Naive thymus-derived CD8-positive, alpha-beta T cell (primary cell): ENCODE measurements at regions not wholly inside any gene's neighbourhood (a gene's known extent, or its start where the extent isn't known, plus 50 kb on each side); places are given as distances from the start of the nearest gene placed in this dataset.
"Not testable (repeated sequence)": the region's sequence is repeated elsewhere in the genome, so short reads cannot be mapped to it uniquely, and the experiment has no call there.

Experiments
- ATAC-seq, 2 donors: fragments of 150-1000 bp; cut with Tn5 transposase in 1 of 2; sonication (Bioruptor Pico), chemical (Tn5 transposase) in 1 of 2; 1 replicate in 1 of 2; 2 replicates in 1 of 2; pipeline ENCODE4 v1.10.0; 2021; ENCODE audit warnings: mild to moderate bottlenecking in 2 of 2, moderate library complexity in 2 of 2
- POLR2A ChIA-PET: fragments of 350-600 bp; sonication (Branson Sonifier 250); formaldehyde crosslinking; loops from one replicate; lab custom pipeline; 2021; ENCODE audit warnings: antibody characterized with exemption; lab: Charles Lee
- DNase-seq, 10 donors: peaks; one replicate each; pipeline versions ENCODE4 v3.0.0 to v3.0.0-alpha.2; 2020 to 2022
- H3K27ac Mint-ChIP-seq, 10 donors: one replicate each; pipeline ENCODE4 v1.8.0; 2020 to 2022; ENCODE audit warnings: mild to moderate bottlenecking in 10 of 10, mixed read lengths in 10 of 10, moderate library complexity in 4 of 10, inconsistent platforms in 1 of 10
- H3K27me3 Mint-ChIP-seq, 5 donors: one replicate each; pipeline ENCODE4 v1.8.0; 2021 to 2022; ENCODE audit warnings: mixed read lengths in 5 of 5
- H3K36me3 Mint-ChIP-seq, 3 donors: one replicate each; pipeline ENCODE4 v1.8.0; 2020 to 2022; ENCODE audit warnings: mixed read lengths in 3 of 3, mild to moderate bottlenecking in 2 of 3, inconsistent platforms in 1 of 3
- H3K4me1 Mint-ChIP-seq, 4 donors: one replicate each; pipeline ENCODE4 v1.8.0; 2021 to 2022; ENCODE audit warnings: mixed read lengths in 4 of 4
- H3K4me3 Mint-ChIP-seq, 10 donors: one replicate each; pipeline ENCODE4 v1.8.0; 2020 to 2022; ENCODE audit warnings: mild to moderate bottlenecking in 10 of 10, mixed read lengths in 10 of 10, moderate library complexity in 6 of 10, inconsistent platforms in 1 of 10
- H3K9me3 Mint-ChIP-seq, 9 donors: one replicate each; pipeline ENCODE4 v1.8.0; 2020 to 2022; ENCODE audit warnings: mixed read lengths in 9 of 9, mild to moderate bottlenecking in 3 of 9, inconsistent platforms in 1 of 9, moderate library complexity in 1 of 9

DNA sequence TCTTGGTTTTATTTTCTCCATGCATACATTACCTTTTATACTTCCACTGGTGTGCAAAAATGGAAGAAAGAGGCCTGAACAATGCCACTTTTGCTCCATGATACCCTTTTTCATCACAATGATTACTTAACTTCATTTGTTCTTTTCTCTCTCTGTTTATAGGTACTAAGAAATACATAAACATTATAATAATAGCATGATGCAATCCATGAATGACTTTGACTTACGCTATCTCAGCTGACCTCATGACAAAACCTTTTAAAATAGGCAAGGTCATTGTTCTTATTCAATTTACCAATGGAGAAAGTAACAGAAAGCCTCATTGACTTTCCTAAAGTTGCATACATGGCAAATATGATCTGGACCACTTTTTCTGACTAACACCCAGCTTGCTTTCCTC lies 105.1 kb upstream of the ZEB1 start:
- Mint-ChIP-seq H3K4me3 (no peak overlapping the region), H3K36me3 (no peaks in the 10 kb centered on the region), H3K9me3 (no peaks in the 10 kb centered on the region), H3K4me1 (no peaks in the 10 kb centered on the region), H3K27me3 (no peaks in the 10 kb centered on the region), H3K27ac (peak overlapping the region in 1 of 10 donors; percentile 30)
- DNase-seq, result no peak
- POLR2A ChIA-PET, result no interaction called here
- ATAC-seq, result no peak

DNA sequence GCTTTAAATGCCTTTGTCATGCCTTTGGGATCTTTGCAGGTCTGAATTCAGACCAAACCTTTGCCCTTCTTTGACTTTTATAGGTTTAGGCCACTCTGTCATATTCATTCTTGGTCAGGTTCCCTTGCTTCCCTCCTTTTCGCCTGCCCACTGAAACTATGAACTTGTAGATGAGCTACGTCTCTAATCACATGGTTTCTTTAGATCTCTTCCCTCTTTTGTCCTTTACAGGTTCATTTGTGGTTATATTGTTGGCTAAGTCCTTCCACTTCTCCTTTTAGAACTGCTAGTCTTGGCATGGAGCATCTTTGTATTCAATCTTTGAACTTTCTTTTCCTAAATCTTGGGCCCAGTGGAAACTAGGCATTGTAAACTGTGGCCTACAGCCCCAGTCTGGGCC lies 104.0 kb upstream of the ZEB1 start:
- no peak for DNase-seq
- no peak overlapping the region for H3K27ac Mint-ChIP-seq
- POLR2A ChIA-PET, result no interaction called here

DNA sequence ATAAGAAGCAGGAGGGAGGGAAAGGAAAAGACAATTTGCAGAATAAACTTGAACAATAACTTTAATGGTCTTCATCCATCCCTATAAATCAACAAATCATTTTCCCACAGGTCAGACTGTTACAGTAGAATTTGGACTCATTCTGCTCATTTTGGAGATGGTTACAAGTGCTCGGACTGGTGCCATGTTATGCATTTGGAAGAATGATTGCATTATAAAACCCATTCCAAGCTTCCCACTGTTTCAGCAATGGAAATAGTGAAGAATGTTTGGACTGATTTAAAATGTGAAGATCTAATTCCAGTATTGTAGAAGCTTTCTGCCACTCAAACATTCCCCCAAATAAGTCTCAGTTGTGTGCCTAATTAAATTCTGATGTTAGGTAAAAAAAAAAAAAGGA lies 99.7 kb upstream of the ZEB1 start:
- Mint-ChIP-seq H3K9me3 (no peaks in the 10 kb centered on the region), H3K36me3 (no peaks in the 10 kb centered on the region), H3K27me3 (no peaks in the 10 kb centered on the region), H3K4me1 (no peaks in the 10 kb centered on the region), H3K27ac (no peak overlapping the region), H3K4me3 (no peak overlapping the region)
- DNase-seq, result no peak
- POLR2A ChIA-PET, result no interaction called here
- ATAC-seq, result no peak

More for the DNA sequence above, 104.0 kb upstream of the ZEB1 start:
- Mint-ChIP-seq H3K9me3 (no peaks in the 10 kb centered on the region), H3K36me3 (no peaks in the 10 kb centered on the region), H3K4me3 (no peak overlapping the region), H3K4me1 (no peaks in the 10 kb centered on the region), H3K27me3 (no peaks in the 10 kb centered on the region)
- ATAC-seq, result no peak

DNA sequence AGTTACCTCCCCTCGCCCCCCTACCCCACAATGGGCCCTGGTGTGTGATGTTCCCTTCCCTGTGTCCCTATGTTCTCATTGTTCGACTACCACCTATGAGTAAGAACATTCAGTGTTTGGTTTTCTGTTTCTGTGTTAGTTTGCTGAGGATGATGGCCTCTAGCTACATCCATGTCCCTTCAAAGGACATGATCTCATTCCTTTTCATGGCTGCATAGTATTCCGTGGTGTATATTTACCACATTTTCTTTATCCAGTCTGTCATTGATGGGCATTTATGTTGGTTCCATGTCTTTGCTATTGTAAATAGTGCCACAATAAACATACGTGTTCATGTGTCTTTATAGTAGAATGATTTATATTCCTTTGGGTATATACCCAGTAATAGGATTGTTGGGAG lies 90.2 kb upstream of the ZEB1 start:
- not testable (repeated sequence) for H3K4me3 Mint-ChIP-seq, H3K4me1 Mint-ChIP-seq, DNase-seq, ATAC-seq
- Mint-ChIP-seq H3K36me3 (peaks cover 2 to 29% (median 9%) of the 10 kb centered on the region in 3 donors), H3K27ac (peak overlapping the region in 1 of 10 donors; percentile 42), H3K9me3 (peaks cover 2 to 32% (median 10%) of the 10 kb centered on the region in 9 donors), H3K27me3 (peaks cover 7 to 31% (median 17%) of the 10 kb centered on the region in 5 donors)
- POLR2A ChIA-PET, result interaction anchor here (0.6 kb wide), 1 partner anchor 1200 kb away, joined by 4 read pairs; no protein-coding TSS in a partner anchor

DNA sequence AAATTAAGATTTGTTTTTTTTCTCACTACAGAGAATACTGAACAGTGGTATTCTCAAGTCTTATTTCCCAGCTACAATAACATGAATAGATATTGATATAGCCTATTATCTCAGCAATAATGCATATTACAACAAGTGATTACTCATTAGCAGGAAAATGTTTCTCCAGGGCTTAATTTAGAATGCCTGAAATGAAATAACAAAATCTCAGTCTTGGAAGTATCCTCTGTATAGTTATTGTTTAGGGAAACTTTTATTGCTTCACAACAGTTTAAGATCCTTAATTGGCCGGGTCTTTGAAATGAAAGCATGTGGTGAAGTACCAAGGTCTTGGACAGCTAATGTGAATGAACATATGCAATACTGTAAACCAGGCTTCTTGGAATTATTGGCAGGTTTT lies 79.1 kb upstream of the ZEB1 start:
- POLR2A ChIA-PET, result no interaction called here
- peaks cover 0 to 1% (median 0%) of the 10 kb centered on the region in 4 donors for H3K4me1 Mint-ChIP-seq
- peaks cover 0 to 21% (median 3%) of the 10 kb centered on the region in 9 donors for H3K9me3 Mint-ChIP-seq
- H3K36me3 Mint-ChIP-seq, result peaks cover 0 to 10% (median 3%) of the 10 kb centered on the region in 3 donors
- peaks cover 0 to 3% (median 0%) of the 10 kb centered on the region in 5 donors for H3K27me3 Mint-ChIP-seq
- no peak for DNase-seq
- no peak overlapping the region for H3K4me3 Mint-ChIP-seq
- H3K27ac Mint-ChIP-seq, result no peak overlapping the region
- no peak for ATAC-seq

DNA sequence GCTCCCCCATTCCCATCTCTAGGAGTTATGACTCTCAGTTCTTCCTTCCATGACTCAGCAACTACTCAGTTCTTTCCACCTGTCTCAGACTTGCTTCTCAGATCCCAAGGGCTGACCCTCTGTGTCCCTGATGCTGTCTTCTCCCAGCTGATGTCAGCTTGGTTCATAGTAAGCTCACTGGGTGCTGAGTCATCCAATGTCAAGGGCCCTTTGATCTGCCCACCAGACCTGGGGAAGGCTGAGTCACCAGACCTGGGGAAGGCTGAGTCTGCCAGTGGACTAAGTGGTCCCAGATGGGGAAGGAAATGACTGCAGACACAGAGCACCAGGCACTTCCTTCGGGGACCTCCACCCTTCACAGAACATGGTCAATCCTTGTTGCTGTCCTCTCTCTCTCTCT lies 76.1 kb upstream of the ZEB1 start:
- H3K27ac Mint-ChIP-seq, result no peak overlapping the region
- H3K27me3 Mint-ChIP-seq, result peaks cover 0 to 2% (median 0%) of the 10 kb centered on the region in 5 donors
- POLR2A ChIA-PET, result no interaction called here
- no peak for DNase-seq
- peaks cover 0 to 8% (median 1%) of the 10 kb centered on the region in 9 donors for H3K9me3 Mint-ChIP-seq
- H3K4me1 Mint-ChIP-seq, result peaks cover 0 to 1% (median 0%) of the 10 kb centered on the region in 4 donors
- no peaks in the 10 kb centered on the region for H3K36me3 Mint-ChIP-seq
- no peak overlapping the region for H3K4me3 Mint-ChIP-seq
- no peak for ATAC-seq

DNA sequence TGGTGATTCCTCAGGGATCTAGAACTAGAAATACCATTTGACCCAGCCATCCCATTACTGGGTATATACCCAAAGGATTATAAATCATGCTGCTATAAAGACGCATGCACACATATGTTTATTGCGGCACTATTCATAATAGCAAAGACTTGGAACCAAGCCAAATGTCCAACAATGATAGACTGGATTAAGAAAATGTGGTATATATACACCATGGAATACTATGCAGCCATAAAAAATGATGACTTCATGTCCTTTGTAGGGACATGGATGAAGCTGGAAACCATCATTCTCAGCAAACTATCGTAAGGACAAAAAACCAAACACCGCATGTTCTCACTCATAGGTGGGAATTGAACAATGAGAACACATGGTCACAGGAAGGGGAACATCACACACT lies 67.9 kb upstream of the ZEB1 start:
- H3K4me1 Mint-ChIP-seq, DNase-seq, POLR2A ChIA-PET, ATAC-seq, H3K4me3 Mint-ChIP-seq, H3K36me3 Mint-ChIP-seq, H3K27me3 Mint-ChIP-seq, H3K27ac Mint-ChIP-seq: not testable (repeated sequence)
- peaks cover 0 to 18% (median 4%) of the 10 kb centered on the region in 9 donors for H3K9me3 Mint-ChIP-seq

DNA sequence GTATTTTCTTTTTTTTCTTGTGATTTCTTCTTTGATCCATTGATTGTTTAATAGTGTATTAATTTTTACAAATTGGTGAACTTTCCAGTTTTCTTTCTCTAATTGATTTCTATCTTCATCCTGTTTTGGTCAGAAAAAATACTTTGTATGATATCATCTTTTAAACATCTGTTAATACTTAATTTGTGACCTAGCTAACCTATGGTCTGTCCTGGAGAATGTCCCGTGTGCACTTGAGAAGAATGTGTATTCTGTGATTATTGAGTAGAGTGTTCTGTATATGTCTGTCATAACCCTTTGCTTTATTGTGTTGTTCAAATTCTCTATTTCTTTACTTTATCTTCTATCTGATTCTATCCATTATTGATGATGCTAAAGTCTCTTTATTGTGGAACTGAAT lies 65.8 kb upstream of the ZEB1 start:
- H3K27ac Mint-ChIP-seq, result no peak overlapping the region
- no peaks in the 10 kb centered on the region for H3K36me3 Mint-ChIP-seq
- peaks cover 0 to 9% (median under 1%) of the 10 kb centered on the region in 9 donors for H3K9me3 Mint-ChIP-seq
- DNase-seq, result no peak
- H3K4me1 Mint-ChIP-seq, result no peaks in the 10 kb centered on the region
- ATAC-seq, result no peak
- POLR2A ChIA-PET, result no interaction called here
- H3K27me3 Mint-ChIP-seq, result peaks cover 0 to 2% (median 0%) of the 10 kb centered on the region in 5 donors
- no peak overlapping the region for H3K4me3 Mint-ChIP-seq

DNA sequence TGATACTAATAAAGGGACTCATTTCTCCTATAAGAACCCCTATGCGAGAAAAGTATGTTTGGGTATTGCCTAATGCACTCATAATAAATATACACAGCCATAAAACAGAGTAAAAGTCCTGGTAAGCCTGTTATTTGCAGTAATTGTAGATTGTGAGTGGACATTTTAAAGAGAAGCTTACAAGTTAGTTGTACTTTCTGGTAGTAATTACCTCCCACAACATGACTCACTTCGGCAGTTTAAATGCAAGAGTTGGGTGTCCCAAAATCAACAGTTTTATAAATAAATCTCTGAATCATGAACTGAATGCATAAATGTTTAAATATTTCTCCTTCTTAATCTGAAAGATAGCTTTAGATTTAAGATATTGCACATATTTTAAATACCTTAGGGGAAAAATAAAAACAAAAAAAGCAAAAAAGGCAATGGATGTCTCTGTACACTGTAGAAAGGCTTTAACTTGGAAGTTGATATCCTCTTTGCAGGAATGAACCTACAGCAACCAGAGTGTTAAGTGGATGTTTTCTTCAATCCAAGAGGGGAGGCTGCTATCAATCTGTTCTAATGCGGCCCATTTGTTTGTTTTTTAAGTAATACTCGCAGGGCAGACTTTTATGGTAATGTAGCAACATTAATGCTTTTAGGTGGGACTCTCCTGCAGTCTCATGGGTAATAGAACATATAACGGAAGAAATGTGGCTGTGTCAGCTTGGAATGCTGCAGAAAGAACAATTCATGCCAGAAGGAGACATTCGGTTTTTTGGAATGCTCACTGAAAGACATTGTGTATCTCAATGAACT lies 57.3 kb upstream of the ZEB1 start:
- Mint-ChIP-seq H3K9me3 (no peaks in the 10 kb centered on the region), H3K4me3 (no peak overlapping the region), H3K36me3 (no peaks in the 10 kb centered on the region), H3K27ac (no peak overlapping the region), H3K4me1 (no peaks in the 10 kb centered on the region), H3K27me3 (peaks cover 0 to 10% (median 3%) of the 10 kb centered on the region in 5 donors)
- ATAC-seq (no peak), DNase-seq (no peak)
- POLR2A ChIA-PET, result no interaction called here

DNA sequence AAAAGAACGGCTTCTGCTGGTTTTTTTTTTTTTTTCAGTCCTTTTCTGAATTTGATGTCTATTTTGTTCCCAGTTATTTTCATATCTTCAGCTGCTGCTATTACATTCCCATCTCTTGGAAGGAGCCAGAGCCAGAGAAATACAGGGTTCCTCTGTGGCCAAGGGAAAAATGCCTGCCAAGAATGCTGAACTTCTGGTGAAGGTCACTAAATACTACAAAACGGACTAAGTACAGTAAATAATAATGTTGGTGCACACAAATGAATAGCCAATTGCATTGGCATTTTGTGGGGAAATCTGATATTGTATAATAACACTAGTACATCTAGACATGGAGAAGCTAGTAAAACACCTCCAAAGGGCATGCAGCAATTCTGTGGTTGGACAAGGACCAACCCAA lies 56.3 kb upstream of the ZEB1 start:
- no peaks in the 10 kb centered on the region for H3K36me3 Mint-ChIP-seq
- H3K27ac Mint-ChIP-seq, result no peak overlapping the region
- no peak overlapping the region for H3K4me3 Mint-ChIP-seq
- POLR2A ChIA-PET, result no interaction called here
- H3K9me3 Mint-ChIP-seq, result no peaks in the 10 kb centered on the region
- H3K27me3 Mint-ChIP-seq, result peaks cover 0 to 10% (median 3%) of the 10 kb centered on the region in 5 donors
- no peaks in the 10 kb centered on the region for H3K4me1 Mint-ChIP-seq
- ATAC-seq, result no peak
- DNase-seq, result no peak

DNA sequence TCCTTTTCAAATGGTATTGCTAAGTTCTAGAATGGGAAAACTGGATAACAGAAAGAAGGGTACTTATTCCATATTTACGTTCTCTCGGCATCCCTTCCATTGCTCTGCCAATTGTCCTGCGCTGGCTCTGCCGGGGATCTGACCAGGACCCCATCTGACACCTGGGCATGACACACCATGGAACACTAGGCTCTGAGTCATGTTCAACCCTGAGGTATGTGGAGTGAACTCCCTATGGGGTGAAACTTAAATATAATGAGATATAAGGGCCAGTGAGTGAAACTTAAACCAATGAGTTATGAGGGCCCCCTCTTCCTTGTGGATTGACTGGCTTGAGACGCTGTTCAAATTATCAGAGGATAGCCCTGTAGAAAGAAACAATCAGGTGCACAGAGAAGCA lies 55.1 kb upstream of the ZEB1 start:
- Mint-ChIP-seq H3K4me1 (no peaks in the 10 kb centered on the region), H3K4me3 (no peak overlapping the region)

DNA sequence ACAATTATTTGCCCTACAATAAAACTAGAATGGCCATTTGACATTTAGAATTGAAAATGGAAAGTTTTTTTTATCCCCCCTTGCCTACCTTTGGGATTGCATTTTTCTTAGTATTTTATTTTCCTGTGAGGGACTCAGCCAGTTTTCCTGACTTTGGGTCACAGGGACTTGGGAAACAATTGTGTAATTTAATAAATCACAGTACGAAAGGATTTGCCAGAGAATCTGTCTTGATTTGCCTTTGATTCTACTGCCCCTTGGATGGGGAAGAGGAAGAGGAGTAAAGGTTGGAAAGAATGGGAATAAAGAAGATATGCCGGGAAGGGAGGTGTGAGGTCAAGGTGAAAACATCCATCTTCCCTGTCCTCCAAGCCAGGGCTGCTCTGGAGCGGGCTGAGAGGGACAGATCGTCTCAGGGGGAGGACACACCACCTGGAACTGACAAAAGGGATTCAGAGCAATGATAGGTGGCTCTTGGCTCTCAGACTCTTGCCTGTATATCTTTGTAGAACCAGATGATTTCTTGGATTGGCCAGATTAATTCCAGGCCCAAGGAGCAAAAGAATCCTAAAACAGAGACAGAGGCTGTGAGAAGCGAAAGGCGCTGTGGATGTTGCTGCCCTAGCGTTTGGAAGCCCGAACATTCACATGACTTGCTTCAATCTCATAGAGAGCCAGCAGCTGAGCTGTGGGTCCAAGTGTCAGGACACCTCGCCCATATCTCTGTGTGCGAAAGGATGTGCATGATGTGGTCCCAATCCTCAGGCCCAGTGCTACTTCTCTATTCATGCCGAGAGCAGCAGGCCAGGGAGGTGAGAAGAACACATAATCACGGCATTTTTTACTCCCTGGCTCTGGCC lies 50.3 kb upstream of the ZEB1 start:
- no peak for DNase-seq
- POLR2A ChIA-PET, result no interaction called here
- no peak for ATAC-seq
- H3K27me3 Mint-ChIP-seq, result peaks cover 0 to 1% (median 0%) of the 10 kb centered on the region in 5 donors
- H3K9me3 Mint-ChIP-seq, result peaks cover 0 to 15% (median 7%) of the 10 kb centered on the region in 9 donors
- H3K4me1 Mint-ChIP-seq, result no peaks in the 10 kb centered on the region
- no peak overlapping the region for H3K4me3 Mint-ChIP-seq
- no peak overlapping the region for H3K27ac Mint-ChIP-seq
- peaks cover 0 to 9% (median 9%) of the 10 kb centered on the region in 3 donors for H3K36me3 Mint-ChIP-seq

More for the DNA sequence above, 55.1 kb upstream of the ZEB1 start:
- Mint-ChIP-seq H3K27ac (no peak overlapping the region), H3K27me3 (peaks cover 0 to 9% (median 3%) of the 10 kb centered on the region in 5 donors), H3K36me3 (no peaks in the 10 kb centered on the region), H3K9me3 (no peaks in the 10 kb centered on the region)
- DNase-seq (no peak), ATAC-seq (no peak)
- POLR2A ChIA-PET, result no interaction called here
